ENCODE measurements at regions not wholly inside any gene's neighbourhood (a gene's known extent, or its start where the extent isn't known, plus 50 kb on each side); places are given as distances from the start of the nearest gene placed in this dataset.

DNA sequence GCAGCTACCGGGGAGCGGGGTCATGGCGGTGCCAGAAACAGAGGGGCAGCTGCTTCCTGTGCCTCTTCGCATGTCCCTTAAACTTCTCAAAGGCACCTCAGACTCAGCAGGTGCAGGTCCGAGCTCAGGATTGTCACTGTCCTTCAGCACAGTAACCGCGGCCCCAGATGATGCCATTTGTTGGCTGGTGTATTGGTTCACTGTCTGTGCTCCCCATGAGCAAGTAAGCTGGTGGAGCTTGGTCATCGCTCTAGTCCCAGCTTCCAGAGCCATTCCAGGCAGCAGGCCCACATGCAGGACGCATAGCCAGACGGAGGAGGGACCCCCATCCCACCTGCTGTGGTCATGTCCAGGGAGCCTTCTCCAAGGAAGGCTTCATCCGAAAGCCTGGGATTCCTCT is 154.0 kb upstream of the AJAP1 start:
- no peaks in the 10 kb centered on the region for H3K9me3 Mint-ChIP-seq
- H3K4me1 Mint-ChIP-seq (ENCODE audit: low read depth in 2 of 2): no peaks in the 10 kb centered on the region
- H3K36me3 Mint-ChIP-seq (ENCODE audit: insufficient read depth): no peaks in the 10 kb centered on the region
- H3K27me3 Mint-ChIP-seq: peaks cover 0 to 23% of the 10 kb centered on the region in 2 donors
- DNase-seq: no peak
- no peak overlapping the region for H3K27ac Mint-ChIP-seq
- ATAC-seq (replicated peaks): no peak
- H3K4me3 Mint-ChIP-seq: no peak overlapping the region

DNA sequence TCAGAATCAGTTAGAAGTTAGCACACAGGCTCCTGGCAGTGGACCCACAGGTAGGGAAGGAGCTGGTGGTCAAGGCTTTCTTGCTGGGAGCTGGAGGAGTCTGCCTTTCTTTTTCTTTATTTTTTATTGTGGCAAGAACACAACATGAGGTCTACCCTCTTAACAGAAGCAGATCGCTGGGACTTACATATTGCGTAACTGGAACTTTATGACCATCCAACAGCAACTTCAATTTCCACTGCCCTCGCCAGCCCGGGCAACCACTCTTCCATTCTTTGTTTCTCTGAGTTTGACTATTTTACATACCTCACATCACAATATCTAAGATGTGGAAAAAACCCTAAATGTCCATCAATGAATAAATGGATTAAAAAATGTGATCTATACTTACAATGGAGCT is 147.8 kb upstream of the AJAP1 start:
- ATAC-seq (replicated peaks): no peak
- H3K27ac Mint-ChIP-seq: no peak overlapping the region

DNA sequence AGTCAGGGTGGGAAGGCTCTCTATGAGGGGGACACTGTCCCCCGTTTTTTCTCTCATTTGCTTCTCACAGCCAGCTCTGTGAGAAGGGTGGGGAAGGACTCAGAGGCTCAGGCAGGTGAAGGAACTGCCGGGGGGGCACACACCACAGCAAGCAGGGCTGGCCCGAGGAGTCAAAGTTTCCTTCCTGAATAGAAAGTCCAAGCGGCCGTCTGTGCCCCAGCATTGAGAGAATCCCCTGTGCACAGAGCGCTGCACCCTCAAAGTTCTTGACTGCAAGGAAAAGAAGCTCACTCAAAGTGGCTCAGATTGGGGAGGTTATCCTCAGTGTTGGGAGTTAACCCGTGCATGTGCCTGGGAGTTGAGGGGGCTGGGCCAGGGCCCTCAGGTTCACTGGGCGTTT is 145.2 kb upstream of the AJAP1 start:
- Mint-ChIP-seq H3K4me3 (no peak overlapping the region), H3K36me3 (ENCODE audit: insufficient read depth) (no peaks in the 10 kb centered on the region), H3K4me1 (ENCODE audit: low read depth in 2 of 2) (no peaks in the 10 kb centered on the region), H3K27me3 (peaks cover 32 to 44% of the 10 kb centered on the region in 2 donors), H3K27ac (no peak overlapping the region), H3K9me3 (no peaks in the 10 kb centered on the region)
- ATAC-seq (replicated peaks): no peak
- no peak for DNase-seq

More for the DNA sequence above, 147.8 kb upstream of the AJAP1 start:
- no peak for DNase-seq
- Mint-ChIP-seq H3K4me3 (no peak overlapping the region), H3K4me1 (ENCODE audit: low read depth in 2 of 2) (no peaks in the 10 kb centered on the region), H3K9me3 (no peaks in the 10 kb centered on the region), H3K36me3 (ENCODE audit: insufficient read depth) (no peaks in the 10 kb centered on the region), H3K27me3 (peaks cover 25 to 50% of the 10 kb centered on the region in 2 donors)

- no peak overlapping the region for H3K4me3 Mint-ChIP-seq
- DNase-seq (no peak), ATAC-seq (replicated peaks) (no peak)
- H3K36me3 Mint-ChIP-seq (ENCODE audit: insufficient read depth): no peaks in the 10 kb centered on the region
- no peaks in the 10 kb centered on the region for H3K9me3 Mint-ChIP-seq
- peaks cover 32 to 55% of the 10 kb centered on the region in 2 donors for H3K27me3 Mint-ChIP-seq
- no peak overlapping the region for H3K27ac Mint-ChIP-seq
- H3K4me1 Mint-ChIP-seq (ENCODE audit: low read depth in 2 of 2): no peaks in the 10 kb centered on the region
Observed at GRCh38 chr1:4510276-4510691, 144.1 kb upstream of the AJAP1 start.

- Mint-ChIP-seq H3K36me3 (ENCODE audit: insufficient read depth) (no peaks in the 10 kb centered on the region), H3K27me3 (peaks cover 32 to 57% of the 10 kb centered on the region in 2 donors), H3K9me3 (no peaks in the 10 kb centered on the region), H3K4me1 (ENCODE audit: low read depth in 2 of 2) (no peaks in the 10 kb centered on the region), H3K4me3 (no peak overlapping the region), H3K27ac (no peak overlapping the region)
- ATAC-seq (replicated peaks) (no peak), DNase-seq (no peak)
Observed at GRCh38 chr1:4511374-4511773, 143.0 kb upstream of the AJAP1 start.

DNA sequence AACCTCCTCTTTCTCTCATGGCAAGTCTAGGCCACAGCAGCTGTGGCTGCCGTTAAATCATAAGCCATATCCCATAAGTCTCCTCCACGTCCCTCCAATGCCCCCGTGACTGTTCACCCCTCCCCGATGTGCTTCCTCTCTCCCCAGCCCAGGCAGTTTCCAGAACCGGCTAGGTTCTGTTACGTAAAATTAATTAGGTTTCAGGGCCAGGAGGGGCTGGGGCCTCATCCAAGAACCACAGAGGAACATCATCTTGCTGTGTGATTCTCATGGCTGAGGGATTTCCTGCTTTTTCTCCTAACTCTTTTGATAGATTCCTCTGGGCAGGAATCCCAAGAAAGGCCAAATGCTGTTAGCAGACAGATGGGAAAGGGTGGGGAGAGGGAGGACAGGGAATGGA is 141.8 kb upstream of the AJAP1 start:
- DNase-seq (no peak), ATAC-seq (replicated peaks) (no peak)
- H3K27ac Mint-ChIP-seq: no peak overlapping the region
- no peaks in the 10 kb centered on the region for H3K9me3 Mint-ChIP-seq
- H3K36me3 Mint-ChIP-seq (ENCODE audit: insufficient read depth): no peaks in the 10 kb centered on the region
- H3K4me1 Mint-ChIP-seq (ENCODE audit: low read depth in 2 of 2): no peaks in the 10 kb centered on the region
- H3K4me3 Mint-ChIP-seq: no peak overlapping the region
- H3K27me3 Mint-ChIP-seq: peaks cover 32 to 63% of the 10 kb centered on the region in 2 donors

GRCh38 chr1:4513685-4514084 is 140.7 kb upstream of the AJAP1 start:
- Mint-ChIP-seq H3K9me3 (no peaks in the 10 kb centered on the region), H3K4me1 (ENCODE audit: low read depth in 2 of 2) (no peaks in the 10 kb centered on the region), H3K36me3 (ENCODE audit: insufficient read depth) (no peaks in the 10 kb centered on the region), H3K4me3 (no peak overlapping the region), H3K27ac (no peak overlapping the region), H3K27me3 (peaks cover 39 to 63% of the 10 kb centered on the region in 2 donors)
- ATAC-seq (replicated peaks) (no peak), DNase-seq (no peak)

GRCh38 chr1:4515727-4516289 is 138.6 kb upstream of the AJAP1 start:
- no peak overlapping the region for H3K4me3 Mint-ChIP-seq
- H3K27me3 Mint-ChIP-seq: peaks cover 31 to 54% of the 10 kb centered on the region in 2 donors
- H3K36me3 Mint-ChIP-seq (ENCODE audit: insufficient read depth): no peaks in the 10 kb centered on the region
- DNase-seq: no peak
- no peak overlapping the region for H3K27ac Mint-ChIP-seq
- H3K9me3 Mint-ChIP-seq: no peaks in the 10 kb centered on the region
- ATAC-seq (replicated peaks): no peak
- no peaks in the 10 kb centered on the region for H3K4me1 Mint-ChIP-seq (ENCODE audit: low read depth in 2 of 2)

DNA sequence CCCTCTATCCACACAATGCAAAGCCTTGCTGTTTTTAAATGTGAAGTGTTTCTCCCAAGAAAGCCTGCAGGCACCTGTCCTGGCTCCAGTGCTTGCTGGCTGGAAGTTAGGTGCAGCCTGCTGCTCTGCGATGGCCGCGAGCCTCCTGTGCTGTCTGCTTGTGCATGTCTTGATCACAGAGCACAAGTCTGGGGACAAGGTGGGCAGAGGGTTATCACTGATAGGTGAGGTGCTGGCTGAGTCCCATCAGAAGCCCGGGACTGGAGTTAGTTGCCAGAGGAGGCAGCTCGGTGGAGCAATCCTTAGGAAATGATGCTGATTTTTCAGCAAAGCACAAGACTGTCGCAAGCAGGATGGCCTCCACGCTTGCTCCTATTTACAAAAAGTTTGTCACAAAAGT is 137.8 kb upstream of the AJAP1 start:
- Mint-ChIP-seq H3K36me3 (ENCODE audit: insufficient read depth) (no peaks in the 10 kb centered on the region), H3K4me3 (no peak overlapping the region), H3K9me3 (no peaks in the 10 kb centered on the region), H3K27me3 (peaks cover 25 to 51% of the 10 kb centered on the region in 2 donors), H3K27ac (no peak overlapping the region), H3K4me1 (ENCODE audit: low read depth in 2 of 2) (no peaks in the 10 kb centered on the region)
- no peak for ATAC-seq (replicated peaks)
- no peak for DNase-seq

DNA sequence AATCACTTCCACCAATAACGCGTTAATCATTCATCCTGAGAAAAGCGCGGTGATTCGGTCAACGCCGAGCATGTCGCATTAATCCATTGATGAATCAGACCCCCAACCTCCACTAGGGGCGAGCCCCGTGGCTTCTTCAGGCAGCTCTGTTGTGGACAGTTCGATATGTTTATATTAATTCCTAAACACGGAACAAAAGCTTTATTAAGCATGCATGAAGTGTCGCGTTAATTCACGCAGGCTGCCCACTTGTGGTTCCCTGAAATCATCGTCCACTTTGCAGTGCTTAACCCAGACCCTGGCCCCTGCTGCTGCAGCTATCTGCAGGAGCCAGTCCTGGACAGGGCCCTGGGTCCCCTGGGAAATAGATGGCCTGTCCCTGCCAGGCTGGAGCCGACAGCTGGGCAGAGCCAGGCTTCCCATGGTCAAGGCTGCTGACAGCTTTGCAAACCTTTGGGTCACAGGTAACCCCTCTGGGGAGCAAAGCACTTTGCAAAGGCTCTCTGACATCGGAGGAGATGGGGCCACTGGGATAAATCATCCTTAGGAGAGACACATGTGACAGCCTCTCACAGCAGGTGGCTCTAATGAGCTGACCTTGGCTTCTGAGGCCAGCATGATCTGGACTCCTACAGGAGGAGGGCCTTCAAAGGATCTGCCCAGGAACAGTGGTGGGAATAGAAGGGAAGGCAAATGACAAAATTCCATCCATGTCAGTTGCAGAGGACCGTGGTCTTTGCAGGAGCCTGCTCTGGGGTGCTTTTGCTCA is 137.0 kb upstream of the AJAP1 start:
- Mint-ChIP-seq H3K4me1 (ENCODE audit: low read depth in 2 of 2) (no peaks in the 10 kb centered on the region), H3K36me3 (ENCODE audit: insufficient read depth) (no peaks in the 10 kb centered on the region), H3K27ac (no peak overlapping the region), H3K9me3 (no peaks in the 10 kb centered on the region), H3K4me3 (no peak overlapping the region), H3K27me3 (peaks cover 20 to 50% of the 10 kb centered on the region in 2 donors)
- no peak for ATAC-seq (replicated peaks)
- no peak for DNase-seq

GRCh38 chr1:4518621-4519020 is 135.8 kb upstream of the AJAP1 start:
- Mint-ChIP-seq H3K4me1 (ENCODE audit: low read depth in 2 of 2) (no peaks in the 10 kb centered on the region), H3K27ac (no peak overlapping the region), H3K27me3 (peaks cover 17 to 40% of the 10 kb centered on the region in 2 donors), H3K9me3 (no peaks in the 10 kb centered on the region), H3K36me3 (ENCODE audit: insufficient read depth) (no peaks in the 10 kb centered on the region), H3K4me3 (no peak overlapping the region)
- DNase-seq (no peak), ATAC-seq (replicated peaks) (no peak)

DNA sequence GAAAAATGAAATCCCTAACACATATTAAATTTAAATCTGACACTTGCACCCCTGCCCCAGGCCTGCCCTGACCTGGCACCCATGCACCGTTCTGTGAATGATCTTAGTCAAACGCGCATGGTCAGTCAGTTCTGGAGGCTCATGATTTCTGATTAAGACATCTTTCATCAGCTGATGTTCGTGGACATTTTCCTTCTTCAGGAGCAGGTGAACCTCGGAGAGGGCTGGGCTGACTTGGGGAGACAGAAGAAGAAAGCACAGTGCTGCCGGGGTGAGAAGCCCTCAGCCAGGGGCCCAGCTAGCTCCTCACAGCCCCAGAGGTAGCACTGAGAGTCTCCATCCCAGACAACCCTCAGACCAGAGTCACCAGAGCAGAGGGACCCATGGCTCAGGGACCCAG is 134.5 kb upstream of the AJAP1 start:
- H3K27ac Mint-ChIP-seq: no peak overlapping the region
- no peaks in the 10 kb centered on the region for H3K36me3 Mint-ChIP-seq (ENCODE audit: insufficient read depth)
- no peaks in the 10 kb centered on the region for H3K4me1 Mint-ChIP-seq (ENCODE audit: low read depth in 2 of 2)
- no peaks in the 10 kb centered on the region for H3K9me3 Mint-ChIP-seq
- ATAC-seq (replicated peaks) (no peak), DNase-seq (no peak)
- H3K27me3 Mint-ChIP-seq: peaks cover 22 to 38% of the 10 kb centered on the region in 2 donors
- H3K4me3 Mint-ChIP-seq: no peak overlapping the region

GRCh38 chr1:4523551-4523950 is 130.9 kb upstream of the AJAP1 start:
- Mint-ChIP-seq H3K27ac (no peak overlapping the region), H3K36me3 (ENCODE audit: insufficient read depth) (no peaks in the 10 kb centered on the region), H3K9me3 (no peaks in the 10 kb centered on the region)

GRCh38 chr1:4526747-4527146 is 127.7 kb upstream of the AJAP1 start:
- H3K27me3 Mint-ChIP-seq: peaks cover 8 to 30% of the 10 kb centered on the region in 2 donors
- H3K36me3 Mint-ChIP-seq (ENCODE audit: insufficient read depth): no peaks in the 10 kb centered on the region
- DNase-seq (no peak), ATAC-seq (replicated peaks) (no peak)
- H3K4me3 Mint-ChIP-seq: no peak overlapping the region
- no peaks in the 10 kb centered on the region for H3K9me3 Mint-ChIP-seq
- H3K4me1 Mint-ChIP-seq (ENCODE audit: low read depth in 2 of 2): no peaks in the 10 kb centered on the region
- no peak overlapping the region for H3K27ac Mint-ChIP-seq

More at GRCh38 chr1:4523551-4523950, 130.9 kb upstream of the AJAP1 start:
- DNase-seq (no peak), ATAC-seq (replicated peaks) (no peak)
- Mint-ChIP-seq H3K27me3 (peaks cover 18 to 36% of the 10 kb centered on the region in 2 donors), H3K4me1 (ENCODE audit: low read depth in 2 of 2) (no peaks in the 10 kb centered on the region), H3K4me3 (no peak overlapping the region)

Measured in effector memory CD8-positive, alpha-beta T cell (primary cell).